ENCODE measurements at regions not wholly inside any gene's neighbourhood (a gene's known extent, or its start where the extent isn't known, plus 50 kb on each side); places are given as distances from the start of the nearest gene placed in this dataset.

DNA sequence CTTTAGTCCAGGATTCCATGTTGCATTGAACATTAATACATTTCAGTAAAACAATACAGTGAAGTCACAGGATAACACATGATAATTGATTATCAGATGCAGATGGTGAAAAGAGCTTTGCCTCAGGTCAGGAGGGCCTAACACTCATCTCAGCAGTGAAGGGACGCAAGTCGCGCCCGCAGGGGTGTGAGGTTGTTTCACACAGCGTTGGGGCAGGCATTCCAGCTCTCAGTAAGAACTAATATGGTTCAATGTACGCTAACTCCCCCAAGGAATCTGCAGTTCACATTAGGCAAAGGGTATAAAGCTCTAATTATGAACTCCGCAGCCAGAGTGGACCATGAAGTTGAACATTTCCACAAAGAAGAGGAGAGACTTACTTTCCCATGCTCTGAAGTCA lies 53.1 kb upstream of the ATL2 start:
- in situ Hi-C loops (cut with MboI; ENCODE audit: low sequenced_read_pairs), result no loop called here

DNA sequence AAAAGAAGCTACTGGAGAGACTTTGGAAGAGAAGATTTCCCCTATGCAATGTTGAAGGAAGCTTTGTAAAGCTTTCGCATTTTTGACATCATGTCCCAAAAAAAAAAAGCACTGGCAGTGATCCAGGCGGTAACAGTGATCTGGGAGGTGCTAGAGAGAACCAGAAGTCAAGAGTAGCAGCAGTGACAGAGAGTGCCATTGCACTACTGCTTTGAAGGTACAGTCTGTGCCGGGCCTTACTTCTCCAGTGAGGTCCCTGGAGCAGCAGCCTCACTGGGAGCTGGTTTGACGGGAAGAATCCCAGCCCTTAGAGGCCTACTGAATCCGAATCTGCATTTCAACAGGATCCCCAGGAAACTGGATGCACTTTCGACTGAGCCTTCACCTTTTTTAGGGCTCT lies 50.9 kb upstream of the ATL2 start:
- in situ Hi-C loops (cut with MboI; ENCODE audit: low sequenced_read_pairs), result no loop called here

DNA sequence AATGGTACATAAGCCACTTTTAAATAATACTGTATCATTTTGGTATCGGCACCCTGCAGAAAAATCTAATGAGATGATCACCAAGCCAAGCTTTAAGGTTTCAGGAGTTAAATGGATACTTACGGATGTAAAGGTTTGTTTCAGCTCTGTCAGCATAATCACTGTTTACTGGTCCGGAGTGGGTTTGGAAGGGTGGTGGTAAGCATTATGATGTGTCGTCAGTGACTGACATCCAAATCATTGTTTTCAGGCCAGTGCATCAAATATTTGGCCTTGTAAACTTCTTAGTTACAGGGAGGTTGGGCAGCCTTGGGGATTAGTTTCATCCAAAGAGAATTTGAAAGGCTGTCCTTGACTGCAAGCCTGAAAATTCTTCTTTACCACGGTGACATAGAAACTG lies 50.0 kb upstream of the ATL2 start:
- in situ Hi-C loops (cut with MboI; ENCODE audit: low sequenced_read_pairs), result no loop called here

Data from HL-60/S4 treated with retinoic acid at 250 ng/mL for 4 days and 3 days (cell line).